WTC11 (cell line): ENCODE measurements at regions not wholly inside any gene's neighbourhood (a gene's known extent, or its start where the extent isn't known, plus 50 kb on each side); places are given as distances from the start of the nearest gene placed in this dataset.

Source experiments
- ATAC-seq: fragments of 200-7000 bp; cut with Tn5 transposase; 2 replicates; pipeline ENCODE4 v1.10.0; 2021; ENCODE audit warnings: mild to moderate bottlenecking, moderate library complexity
- CTCF ChIA-PET: fragments of 300-600 bp; sonication (Branson Sonifier 250); formaldehyde crosslinking; loops from one replicate; lab custom pipeline; 2021; ENCODE audit warnings: antibody characterized with exemption; lab: Charles Lee
- POLR2A ChIA-PET: fragments of 350-600 bp; sonication (Branson Sonifier 250); formaldehyde crosslinking; loops from one replicate; lab custom pipeline; 2021; ENCODE audit warnings: antibody characterized with exemption; lab: Charles Lee
- DNase-seq: peaks from one replicate; pipeline ENCODE4 v3.0.0; 2021; ENCODE audit warnings: low spot score
- H3K27ac Mint-ChIP-seq: 2 replicates; pipeline ENCODE4 v1.8.0; 2021; ENCODE audit warnings: mixed read lengths
- H3K27me3 Mint-ChIP-seq: 2 replicates; pipeline ENCODE4 v1.8.0; 2021; ENCODE audit warnings: low read depth, mild to moderate bottlenecking, moderate library complexity, mixed read lengths
- H3K36me3 Mint-ChIP-seq: 2 replicates; pipeline ENCODE4 v1.8.0; 2021; ENCODE audit warnings: mixed read lengths
- H3K4me1 Mint-ChIP-seq: 2 replicates; pipeline ENCODE4 v1.8.0; 2022; ENCODE audit warnings: mixed read lengths
- H3K4me3 Mint-ChIP-seq: 2 replicates; pipeline ENCODE4 v1.8.0; 2021; ENCODE audit warnings: mild to moderate bottlenecking, moderate library complexity, mixed read lengths
- H3K9me3 Mint-ChIP-seq: 2 replicates; pipeline ENCODE4 v1.8.0; 2021; ENCODE audit warnings: mixed read lengths
- AFF4 ChIP-seq: sonication (generic); formaldehyde crosslinking; IDR thresholded peaks from 2 replicates; pipeline ENCODE4 v1.8.1; 2023; ENCODE audit warnings: mild to moderate bottlenecking, missing genetic modification reagents, borderline replicate concordance
- ATF2 ChIP-seq: sonication (generic); formaldehyde crosslinking; IDR thresholded peaks from 2 replicates; pipeline ENCODE4 v1.8.1; 2022; ENCODE audit warnings: low read depth, missing genetic modification reagents, borderline replicate concordance
- CBFB ChIP-seq: sonication (generic); formaldehyde crosslinking; IDR thresholded peaks from 2 replicates; pipeline ENCODE4 v1.8.1; 2022; ENCODE audit warnings: mild to moderate bottlenecking, low read depth, missing genetic modification reagents
- CDX4 ChIP-seq: fragments of 250-450 bp; sonication (Bioruptor Pico); IDR thresholded peaks from 2 replicates; pipeline ENCODE4 v1.9.0; 2021; ENCODE audit warnings: moderate library complexity, mild to moderate bottlenecking, inconsistent platforms, borderline replicate concordance
- E2F4 ChIP-seq: sonication (generic); formaldehyde crosslinking; IDR thresholded peaks from 2 replicates; pipeline ENCODE4 v1.8.1; 2022; ENCODE audit warnings: low read depth, mild to moderate bottlenecking, moderate library complexity, missing genetic modification reagents, borderline replicate concordance
- ERG ChIP-seq: fragments of 250-450 bp; sonication (Bioruptor Pico); IDR thresholded peaks from 2 replicates; pipeline ENCODE4 v1.8.0; 2021; ENCODE audit warnings: mild to moderate bottlenecking
- FOXJ3 ChIP-seq: sonication (generic); formaldehyde crosslinking; IDR thresholded peaks from 2 replicates; pipeline ENCODE4 v1.9.0; 2021; ENCODE audit warnings: missing genetic modification reagents, mild to moderate bottlenecking, borderline replicate concordance
- GRHL2 ChIP-seq: fragments of 250-450 bp; sonication (Bioruptor Pico); IDR thresholded peaks from 2 replicates; pipeline ENCODE4 v1.8.0; 2022; ENCODE audit warnings: mild to moderate bottlenecking, moderate library complexity; ENCODE audit not compliant: insufficient replicate concordance, severe bottlenecking
- IRF2 ChIP-seq: sonication (generic); formaldehyde crosslinking; IDR thresholded peaks from 2 replicates; pipeline ENCODE4 v1.8.0; 2022; ENCODE audit warnings: low read depth, missing genetic modification reagents, borderline replicate concordance
- NFATC4 ChIP-seq: fragments of 250-450 bp; sonication (Bioruptor Pico); IDR thresholded peaks from 2 replicates; pipeline ENCODE4 v1.9.0; 2021; ENCODE audit warnings: mild to moderate bottlenecking
- NFE2L1 ChIP-seq: sonication (generic); formaldehyde crosslinking; IDR thresholded peaks from 2 replicates; pipeline ENCODE4 v1.8.1; 2023; ENCODE audit warnings: missing genetic modification reagents
- ZNF121 ChIP-seq: sonication (generic); formaldehyde crosslinking; IDR thresholded peaks from 2 replicates; pipeline ENCODE4 v1.8.0; 2023; ENCODE audit warnings: missing genetic modification reagents
- ZNF138 ChIP-seq: sonication (generic); formaldehyde crosslinking; conservative IDR thresholded peaks from 2 replicates; pipeline ENCODE4 v1.8.1; 2022; ENCODE audit warnings: mild to moderate bottlenecking, moderate library complexity, missing genetic modification reagents
- ZNF425 ChIP-seq: fragments of 250-450 bp; sonication (Bioruptor Pico); conservative IDR thresholded peaks from 2 replicates; pipeline ENCODE4 v1.9.0; 2021; ENCODE audit warnings: mild to moderate bottlenecking
- ZNF532 ChIP-seq: fragments of 250-450 bp; sonication (Bioruptor Pico); IDR thresholded peaks from 2 replicates; pipeline ENCODE4 v1.9.0; 2021; ENCODE audit warnings: mild to moderate bottlenecking, borderline replicate concordance
- ZSCAN18 ChIP-seq: fragments of 250-450 bp; sonication (Bioruptor Pico); IDR thresholded peaks from 2 replicates; pipeline ENCODE4 v2.1.2; 2022; ENCODE audit warnings: mild to moderate bottlenecking, moderate library complexity

- TF ChIP-seq ZNF532 (CRISPR knock-in tag), result no peak
- TF ChIP-seq NFE2L1 (CRISPR knock-in tag), result no peak
- TF ChIP-seq CBFB (CRISPR knock-in tag), result no peak
- no peak for TF ChIP-seq GRHL2 (CRISPR knock-in tag)
- no peak for TF ChIP-seq IRF2 (CRISPR knock-in tag)
- no peak for TF ChIP-seq ERG (CRISPR knock-in tag)
- no peak for TF ChIP-seq ZNF121
Measured at GRCh38 chr4:25549413-25549812, 106.2 kb upstream of the SLC34A2 start (continued).

- CTCF ChIA-PET, result interaction anchor here (0.7 kb wide), 1 partner anchor 28 kb away, joined by 3 read pairs; no protein-coding TSS in a partner anchor
- Mint-ChIP-seq H3K27ac (no peak overlapping the region), H3K36me3 (no peaks in the 10 kb centered on the region), H3K4me1 (peaks cover 6% of the 10 kb centered on the region), H3K27me3 (no peaks in the 10 kb centered on the region), H3K4me3 (no peak overlapping the region), H3K9me3 (peaks cover 4% of the 10 kb centered on the region; the same call in 1 of the 2 replicates)
- POLR2A ChIA-PET, result no interaction called here
- DNase-seq (no peak), ATAC-seq (no peak)
- TF ChIP-seq ZNF138 (CRISPR knock-in tag), result no peak
- no peak for TF ChIP-seq NFATC4
- TF ChIP-seq CDX4, result no peak
- TF ChIP-seq ZSCAN18 (CRISPR knock-in tag), result no peak
- TF ChIP-seq E2F4 (CRISPR knock-in tag), result no peak
- no peak for TF ChIP-seq ZNF425 (CRISPR knock-in tag)
- no peak for TF ChIP-seq FOXJ3 (CRISPR knock-in tag)
- no peak for TF ChIP-seq AFF4 (CRISPR knock-in tag)
- no peak for TF ChIP-seq NFE2L1 (CRISPR knock-in tag)
- TF ChIP-seq ATF2 (CRISPR knock-in tag), result no peak
- no peak for TF ChIP-seq ZNF121
Measured at GRCh38 chr4:25550376-25551030, 105.1 kb upstream of the SLC34A2 start.
